HG02938 (cell line): ENCODE measurements at regions not wholly inside any gene's neighbourhood (a gene's known extent, or its start where the extent isn't known, plus 50 kb on each side); places are given as distances from the start of the nearest gene placed in this dataset.

Source experiments
- ATAC-seq: cut with Tn5 transposase; IDR thresholded peaks from one replicate; pipeline ENCODE4 v1.9.1; 2021; ENCODE audit warnings: mild to moderate bottlenecking, moderate library complexity; ENCODE audit not compliant: unreplicated experiment

DNA sequence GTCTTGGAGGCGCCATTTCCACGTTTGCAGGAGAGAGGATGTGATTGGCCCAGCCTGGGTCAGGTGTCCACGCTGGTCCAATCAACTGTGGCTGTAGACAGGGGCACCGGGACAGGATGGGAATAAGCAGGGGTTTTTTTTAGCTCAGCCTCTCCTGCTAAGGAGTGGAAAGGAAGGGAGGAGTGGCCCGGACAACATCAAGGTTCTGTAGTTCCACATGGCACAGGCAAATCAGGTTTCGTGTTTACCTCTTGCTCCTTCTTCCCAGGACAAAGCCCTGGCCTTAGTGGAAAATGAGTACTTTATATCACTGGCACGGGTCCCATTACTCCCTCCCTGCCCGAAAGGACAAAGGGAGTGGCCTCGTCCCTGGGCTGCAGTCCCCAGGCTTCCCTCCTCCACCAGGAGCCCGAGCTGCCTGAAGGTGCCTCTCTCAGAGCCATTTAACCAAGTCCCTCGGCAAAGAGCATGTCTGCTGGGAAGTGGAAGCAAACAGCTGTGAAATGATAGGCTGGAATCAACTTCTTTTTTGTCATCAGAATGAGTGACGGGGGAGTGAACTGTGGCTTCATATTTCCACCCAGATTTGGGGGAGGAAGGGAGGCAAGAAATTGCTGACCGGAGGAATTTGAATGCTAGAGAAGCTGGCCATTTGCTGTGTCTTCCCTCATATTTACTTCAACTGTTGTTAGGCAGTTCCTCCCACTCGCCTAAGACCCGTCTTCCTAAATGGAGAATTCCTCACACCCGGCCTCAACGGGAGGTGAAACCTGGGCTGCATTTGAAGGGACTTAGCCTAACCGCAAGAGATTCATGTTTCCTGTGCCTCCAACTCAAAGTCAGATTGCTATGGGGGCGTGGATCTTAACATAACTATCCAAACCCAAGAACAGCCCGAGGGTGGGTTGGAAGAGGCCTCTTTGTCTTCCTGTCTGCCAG lies 84.9 kb upstream of the SLC44A3 start:
- ATAC-seq = no peak

DNA sequence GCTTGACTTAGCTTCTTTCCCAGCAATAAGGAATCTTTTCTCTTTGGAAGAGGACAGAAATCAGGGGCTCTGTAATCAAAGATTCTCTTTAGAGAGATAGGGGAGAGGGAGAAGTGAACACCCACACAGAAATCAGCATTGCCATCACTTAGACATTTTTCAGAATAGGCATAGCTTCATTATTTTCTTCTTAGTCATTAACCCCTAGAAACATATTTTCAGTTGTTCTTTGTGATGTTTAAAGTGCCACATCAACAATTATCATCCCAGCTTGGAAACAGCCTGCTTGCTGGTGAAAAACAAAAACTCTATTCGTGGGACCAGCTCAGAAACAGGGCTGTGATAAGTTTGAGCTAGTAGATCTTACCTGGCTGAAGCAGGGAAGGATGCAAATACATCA lies 88.3 kb upstream of the SLC44A3 start:
- no peak for ATAC-seq

DNA sequence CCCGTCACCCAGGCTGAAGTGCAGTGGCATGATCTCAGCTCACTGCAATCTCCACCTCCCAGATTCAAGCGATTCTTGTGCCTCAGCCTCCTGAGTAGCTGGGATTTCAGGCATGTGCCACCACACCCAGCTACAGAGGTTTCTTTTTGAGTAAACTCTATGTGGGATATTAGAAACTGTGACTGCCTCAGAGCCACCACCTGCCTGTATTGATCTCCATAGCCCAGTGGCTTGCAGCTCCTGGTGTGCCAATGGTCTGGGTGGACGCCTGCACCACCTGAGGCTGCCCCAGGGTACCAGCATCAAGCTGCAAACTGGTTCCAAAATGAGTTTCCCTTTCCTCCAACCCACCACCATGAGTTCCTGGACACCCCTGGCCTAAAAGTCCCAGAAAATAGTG lies 89.7 kb upstream of the SLC44A3 start:
- ATAC-seq = no peak

DNA sequence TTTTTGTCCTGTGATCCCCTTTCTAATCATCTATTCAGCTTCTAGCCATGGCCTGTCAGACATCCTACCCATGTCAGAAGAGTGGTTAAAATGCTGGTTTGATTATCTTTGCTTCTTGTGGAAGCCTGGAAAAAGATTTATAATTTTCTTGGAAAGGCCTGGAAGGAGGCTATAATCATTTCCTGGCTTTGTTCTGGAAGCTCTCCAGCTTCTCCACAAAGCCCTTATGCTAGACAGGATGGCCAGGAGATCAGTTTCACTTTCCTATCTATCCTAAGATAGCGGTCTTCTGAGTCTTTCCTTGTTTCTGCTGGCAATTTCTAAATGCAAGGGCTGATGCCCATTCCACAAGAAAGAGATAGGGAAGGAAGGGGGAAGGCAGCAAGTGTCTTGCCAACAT lies 90.9 kb upstream of the SLC44A3 start:
- ATAC-seq = no peak

DNA sequence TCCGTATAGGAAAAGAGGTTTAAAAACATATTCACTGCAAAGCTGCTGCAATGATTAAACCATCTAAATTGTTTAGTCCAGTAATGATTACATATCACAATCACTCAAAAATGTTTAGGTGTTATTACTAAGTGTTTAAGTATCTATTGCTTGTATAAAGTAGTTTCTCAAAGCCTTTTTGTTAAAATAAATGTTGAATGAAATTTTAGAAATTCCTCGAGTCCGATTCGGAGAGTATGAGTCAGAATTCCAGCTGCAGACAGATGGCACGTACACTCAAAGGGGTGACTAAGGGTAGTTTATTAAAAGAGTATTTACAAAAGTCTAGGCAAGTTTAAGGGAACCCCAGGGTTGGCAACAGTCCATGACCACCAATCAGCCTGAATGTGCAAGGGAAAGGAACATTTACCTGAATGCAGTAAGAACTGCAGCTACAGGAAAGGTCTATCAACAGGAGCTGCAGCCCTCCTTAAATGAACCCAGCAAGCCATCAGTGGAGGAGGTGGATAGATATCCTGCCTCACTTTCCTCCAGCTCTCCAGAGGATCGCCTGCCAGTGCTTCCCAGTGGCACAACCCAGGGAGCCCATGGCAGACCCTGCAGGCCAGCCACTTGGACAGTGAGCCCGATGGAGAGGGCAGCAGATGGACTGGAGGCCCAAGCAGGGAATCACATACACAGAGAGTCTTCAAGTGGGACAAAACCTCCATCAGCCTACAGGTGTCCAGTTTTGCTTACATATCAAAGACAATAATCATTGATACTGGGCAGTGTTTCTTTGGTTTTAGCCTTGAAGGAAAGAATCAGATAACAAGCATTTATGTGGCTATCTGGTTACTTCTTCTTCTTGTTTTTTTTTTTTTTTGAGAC lies 92.1 kb upstream of the SLC44A3 start:
- no peak for ATAC-seq

DNA sequence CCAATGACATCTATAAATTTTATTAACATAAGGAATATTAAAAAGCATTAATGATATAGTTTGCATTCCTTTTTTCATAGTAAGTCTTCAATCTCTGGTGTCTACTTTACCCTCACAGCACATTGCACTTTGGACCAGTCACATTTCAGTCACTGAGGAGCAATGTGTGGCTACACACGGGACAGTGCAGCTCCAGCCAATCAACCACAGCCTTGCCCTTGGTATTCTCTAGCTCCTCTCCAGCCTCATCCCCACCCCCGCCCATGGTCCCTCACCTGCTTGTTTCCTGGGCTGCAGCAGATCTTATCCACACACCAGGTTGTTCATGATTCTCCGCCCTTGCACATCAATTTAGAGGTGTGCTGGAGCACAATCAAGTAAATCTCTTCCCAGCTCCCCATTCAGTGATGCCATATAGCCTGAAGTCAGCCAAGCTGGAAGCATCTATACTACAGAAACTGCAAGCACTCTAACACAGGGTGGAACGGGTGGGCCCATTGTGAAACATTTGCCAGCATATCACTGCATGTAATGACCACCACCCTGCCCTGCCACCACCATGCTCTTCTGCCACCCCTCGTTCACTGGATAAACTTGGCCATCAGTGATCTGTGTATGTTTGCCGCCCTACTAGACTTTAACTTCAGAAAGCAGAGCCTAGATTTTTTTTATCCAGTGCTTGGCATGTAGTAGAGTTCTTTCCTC lies 93.0 kb upstream of the SLC44A3 start:
- ATAC-seq = no peak

DNA sequence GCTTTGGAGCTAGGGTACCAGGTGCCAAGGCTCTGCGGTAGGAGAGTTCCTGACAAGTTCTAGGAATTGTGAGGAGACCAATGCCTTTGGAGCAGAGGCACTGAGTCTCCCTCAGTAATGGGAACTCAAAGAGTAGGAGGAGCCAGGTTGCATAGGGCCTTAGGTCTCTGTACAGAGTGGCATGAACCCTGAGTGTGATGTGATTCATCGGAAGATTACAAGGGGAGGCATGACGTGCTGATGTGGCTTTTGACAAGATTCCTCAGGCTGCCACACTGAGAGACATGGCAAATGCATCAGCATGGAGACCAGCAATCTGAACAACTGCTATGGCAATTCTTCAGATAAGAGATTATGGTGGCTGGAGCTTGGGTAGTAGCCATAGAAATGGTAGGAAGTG lies 94.6 kb upstream of the SLC44A3 start:
- no peak for ATAC-seq

DNA sequence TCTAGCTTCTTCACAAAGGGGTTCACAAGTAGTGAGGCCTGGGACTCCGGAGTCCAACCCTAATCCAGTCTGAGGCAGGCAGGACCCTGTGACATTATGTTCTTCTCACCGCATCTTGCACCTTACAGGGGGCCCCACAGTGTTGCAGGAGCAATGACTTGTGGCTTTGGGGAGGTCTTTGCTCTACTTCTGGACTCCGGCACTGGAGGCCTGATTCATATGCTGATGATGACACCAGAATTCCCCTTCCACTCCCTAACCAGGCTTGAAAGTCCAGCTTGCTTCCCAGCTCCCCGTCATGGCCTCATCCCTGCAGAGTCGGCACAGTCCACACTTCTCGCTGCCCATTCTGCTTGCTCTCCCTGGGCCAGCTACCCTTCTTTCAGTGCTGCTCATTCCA lies 96.3 kb upstream of the SLC44A3 start:
- no peak for ATAC-seq

DNA sequence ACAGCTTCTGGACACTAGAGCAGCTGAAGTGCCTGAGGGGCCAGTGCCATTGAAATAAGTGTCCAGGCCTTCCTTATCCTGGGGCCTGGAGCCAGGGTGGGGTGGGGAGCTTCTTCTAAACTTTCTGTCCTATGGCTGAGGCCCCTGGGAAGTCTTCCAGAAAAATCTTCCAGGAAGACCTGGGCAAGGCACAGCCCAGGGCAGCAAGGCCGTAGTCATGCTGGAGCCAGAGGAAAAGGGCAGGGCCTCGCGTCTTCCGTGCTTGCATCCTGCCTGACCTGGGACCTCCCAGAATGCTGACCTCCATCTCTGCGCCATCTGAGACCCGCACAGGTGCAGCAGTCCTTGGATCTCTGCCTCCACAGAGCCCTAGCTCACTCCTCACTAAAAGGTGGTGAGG lies 96.7 kb upstream of the SLC44A3 start:
- ATAC-seq = no peak

DNA sequence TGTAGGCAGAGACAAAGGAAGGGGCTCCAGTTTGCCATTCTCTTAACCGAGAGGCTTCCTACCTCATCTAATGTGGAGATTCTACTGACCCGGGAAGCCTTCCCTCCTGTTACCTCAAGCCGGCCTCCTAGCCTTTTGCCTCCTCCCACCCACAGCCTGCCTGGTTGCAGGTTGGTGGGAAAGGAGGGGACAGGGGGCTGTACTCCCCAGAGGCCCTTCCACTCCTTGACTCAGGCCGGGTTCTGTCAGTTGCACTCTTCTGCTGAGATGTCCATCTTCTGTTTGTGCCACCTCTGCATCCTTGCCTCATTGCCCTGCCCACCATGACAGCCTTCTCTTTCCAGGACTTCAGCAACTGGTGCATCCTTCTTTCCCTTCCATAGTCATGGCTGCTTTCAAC lies 98.0 kb upstream of the SLC44A3 start:
- ATAC-seq = no peak

DNA sequence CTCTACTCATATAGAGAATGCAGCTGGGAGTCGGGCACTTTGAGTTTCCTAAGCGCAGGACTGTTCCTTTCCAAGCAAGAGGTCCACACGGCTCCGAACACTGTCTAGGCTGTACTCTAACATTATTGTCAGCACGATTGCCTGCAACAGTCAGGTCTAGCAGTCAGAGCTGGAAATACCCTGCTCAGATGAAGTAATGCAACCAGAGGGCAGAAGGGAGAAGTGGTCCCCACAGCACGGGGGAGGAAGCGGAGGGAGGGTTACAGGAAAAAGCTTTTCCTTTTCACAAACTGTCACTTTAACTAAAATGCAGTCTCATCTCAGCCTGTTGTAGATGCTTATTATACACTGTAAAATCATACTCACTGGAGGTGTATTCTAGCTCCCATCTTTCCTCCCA lies 98.9 kb upstream of the SLC44A3 start:
- ATAC-seq = peak; percentile 52

DNA sequence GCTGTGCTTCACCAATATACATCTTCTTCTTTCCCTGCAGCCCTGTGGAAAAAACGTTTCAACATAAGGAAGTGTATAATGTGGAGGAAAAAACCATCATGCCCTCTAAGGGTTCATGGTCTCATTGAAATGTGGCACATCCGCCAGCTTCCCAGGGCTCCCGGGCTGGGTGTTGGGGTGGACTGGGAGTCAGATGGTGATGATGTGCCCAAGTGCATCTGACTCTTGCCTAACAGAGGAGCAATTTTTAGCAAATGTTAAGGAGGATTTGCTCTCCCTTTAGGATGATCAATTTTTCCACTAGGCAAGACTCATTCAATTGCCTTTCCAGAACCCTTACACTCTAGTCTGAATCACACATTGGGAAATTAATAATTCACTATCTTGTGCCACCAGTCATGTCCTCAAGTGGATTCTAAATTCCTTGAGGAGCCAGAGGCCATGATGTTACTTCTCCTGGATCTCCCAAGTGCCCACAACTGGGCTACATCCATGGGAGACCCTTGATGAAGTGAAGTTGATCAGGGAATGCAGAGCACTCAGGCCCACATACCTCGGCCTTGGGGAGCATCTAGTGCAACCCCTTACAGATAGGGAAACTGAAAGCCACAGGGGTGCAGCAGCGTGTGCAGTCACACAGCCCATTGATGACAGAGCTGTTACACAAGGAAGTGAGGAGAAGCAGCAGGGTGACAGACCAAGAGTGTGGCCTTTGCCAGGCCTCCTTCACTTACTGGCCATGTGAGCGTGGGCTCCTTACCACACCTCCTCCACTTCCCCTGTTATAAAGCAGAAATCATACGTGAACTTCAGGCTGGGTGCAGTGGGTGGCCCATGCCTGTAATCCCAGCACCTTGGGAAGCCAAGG lies 100.0 kb upstream of the SLC44A3 start:
- peak; percentile 99 for ATAC-seq

DNA sequence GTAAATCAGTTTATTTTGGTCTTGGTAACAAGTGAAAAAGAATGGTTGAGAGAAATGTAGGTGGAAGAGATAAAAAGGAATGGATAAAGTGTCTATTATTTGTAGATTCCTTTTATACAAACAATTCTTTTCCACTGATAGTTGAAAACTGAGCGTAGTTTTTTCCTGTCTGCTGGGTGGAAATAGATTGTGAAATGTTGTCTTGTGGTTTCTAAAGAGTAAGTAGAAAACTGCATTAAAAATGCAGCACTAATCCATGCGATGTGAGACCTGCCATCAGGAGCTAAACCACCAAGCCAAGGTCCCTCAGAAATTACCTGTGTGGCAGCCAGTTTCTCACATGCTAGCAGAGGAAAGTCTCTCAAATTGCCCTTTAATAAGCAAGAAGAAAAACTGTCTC lies 103.2 kb upstream of the SLC44A3 start:
- ATAC-seq = no peak

DNA sequence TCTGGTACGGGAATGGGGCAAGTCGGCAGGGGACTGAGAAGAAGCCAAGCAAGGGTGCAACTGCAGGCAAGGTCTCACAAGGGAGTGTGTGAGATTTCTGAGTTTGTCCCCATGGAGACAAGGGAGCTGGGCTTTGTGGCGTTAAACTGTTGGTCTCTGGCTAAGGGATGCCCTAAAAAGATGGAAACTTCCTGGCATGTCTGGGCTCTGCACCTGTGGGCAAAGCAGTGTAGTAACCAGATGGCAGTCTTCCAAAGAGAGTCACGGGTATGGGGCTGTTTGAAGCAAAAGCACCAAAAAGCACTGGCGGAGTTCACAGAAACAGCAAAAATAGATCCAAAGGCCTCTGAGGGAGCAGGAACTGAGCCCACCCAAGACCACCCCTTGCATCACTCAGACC lies 104.8 kb upstream of the SLC44A3 start:
- no peak for ATAC-seq

DNA sequence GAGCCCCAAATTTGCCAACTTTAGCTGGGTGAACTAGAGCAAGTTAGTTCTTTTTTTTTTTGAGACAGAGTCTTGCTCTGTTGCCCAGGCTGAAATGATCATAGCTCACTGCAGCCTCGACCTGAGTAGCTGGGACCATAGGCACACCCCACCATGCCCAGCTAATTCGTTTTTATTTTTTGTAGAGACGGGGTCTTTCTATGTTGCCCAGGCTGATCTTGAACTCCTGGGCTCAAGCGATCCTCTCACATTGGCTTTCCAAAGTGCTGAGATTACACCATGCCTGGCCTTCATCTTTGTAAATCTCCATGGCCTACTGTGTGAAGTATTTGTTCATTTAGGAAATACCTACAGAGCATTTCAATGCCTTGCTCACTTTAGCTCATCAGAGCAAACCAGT lies 105.6 kb upstream of the SLC44A3 start:
- ATAC-seq = no peak

DNA sequence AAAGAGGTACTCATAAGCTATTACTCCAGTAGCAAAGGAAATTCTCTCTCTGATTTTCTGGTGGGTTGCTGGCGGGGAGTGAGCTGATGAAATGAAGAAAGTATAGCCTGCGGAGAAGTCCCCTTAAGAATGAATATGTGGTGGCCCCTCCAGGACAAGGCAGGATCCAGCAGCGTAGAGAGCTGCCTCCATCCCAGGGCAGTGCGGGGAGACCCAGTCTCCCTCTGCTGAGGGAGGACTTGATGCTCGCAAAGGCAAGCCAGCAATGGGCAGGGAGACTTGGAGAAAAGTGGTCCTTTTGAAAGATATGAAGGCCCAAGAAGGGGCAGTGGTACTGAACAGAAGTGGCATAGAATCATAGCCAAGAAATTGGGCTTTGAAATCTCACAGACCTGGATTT lies 106.0 kb upstream of the SLC44A3 start:
- ATAC-seq = no peak

DNA sequence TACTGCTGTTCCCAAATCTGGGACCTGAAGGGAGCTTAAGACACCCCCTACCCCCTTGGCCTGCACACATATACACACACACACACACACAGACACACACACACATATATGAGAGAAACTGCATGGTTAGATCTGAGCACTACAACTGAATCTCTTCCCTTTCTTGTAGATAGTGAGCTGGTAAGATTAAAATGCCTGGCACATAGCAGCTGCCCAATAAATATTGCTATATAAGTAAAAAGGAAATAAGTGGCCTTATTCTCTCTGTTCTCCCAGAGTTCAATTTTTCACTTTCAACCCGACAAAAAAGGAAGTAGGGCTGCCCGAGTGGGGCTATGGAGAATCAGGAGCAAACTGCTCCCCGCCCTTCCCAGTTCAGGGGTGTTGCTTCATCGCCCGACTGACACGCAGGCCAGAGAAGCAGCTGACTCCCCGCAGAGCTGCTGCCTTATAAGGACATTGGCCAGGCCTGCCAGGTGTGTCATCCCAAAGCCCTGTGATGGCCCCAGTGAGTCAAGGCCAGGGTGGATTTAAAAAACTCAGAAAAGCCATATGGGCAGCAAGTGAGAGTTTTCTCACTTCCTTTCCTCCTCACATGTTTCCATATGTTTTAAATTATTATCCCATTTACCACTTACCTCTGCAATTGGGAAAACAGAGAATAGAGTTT lies 106.5 kb upstream of the SLC44A3 start:
- ATAC-seq = peak; percentile 71

DNA sequence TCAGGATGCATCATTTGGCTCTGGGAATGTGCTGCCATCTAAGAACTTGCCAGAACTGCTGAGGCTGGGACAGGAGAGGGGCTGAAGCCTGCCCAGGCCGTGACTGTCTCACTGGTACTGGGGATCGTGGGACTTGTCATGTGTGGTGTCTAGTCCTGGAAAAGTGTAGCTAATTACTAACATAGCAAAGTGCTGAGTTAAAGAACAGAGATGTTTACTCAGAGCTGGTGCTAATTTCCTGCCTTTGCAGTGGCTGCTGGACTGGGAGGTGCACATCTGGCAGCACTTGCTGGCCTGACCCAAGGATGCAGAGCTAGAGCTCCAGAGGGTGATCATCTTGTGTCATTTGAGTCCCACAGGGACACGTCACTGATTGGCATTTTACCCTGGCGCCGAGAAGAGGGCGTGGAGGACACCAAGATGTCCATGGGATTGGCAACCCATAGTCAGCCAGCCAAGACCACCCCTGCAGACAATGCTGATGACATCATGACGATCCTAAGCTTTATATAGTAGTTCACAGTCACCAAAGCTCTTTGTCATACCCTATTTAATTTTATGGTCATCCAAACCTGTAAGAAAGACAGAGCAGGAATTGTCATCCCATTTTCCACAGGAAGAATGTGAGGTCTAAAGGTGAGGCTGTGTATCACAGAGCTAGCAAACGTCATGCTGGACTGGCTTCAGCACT lies 110.1 kb upstream of the SLC44A3 start:
- ATAC-seq = no peak

DNA sequence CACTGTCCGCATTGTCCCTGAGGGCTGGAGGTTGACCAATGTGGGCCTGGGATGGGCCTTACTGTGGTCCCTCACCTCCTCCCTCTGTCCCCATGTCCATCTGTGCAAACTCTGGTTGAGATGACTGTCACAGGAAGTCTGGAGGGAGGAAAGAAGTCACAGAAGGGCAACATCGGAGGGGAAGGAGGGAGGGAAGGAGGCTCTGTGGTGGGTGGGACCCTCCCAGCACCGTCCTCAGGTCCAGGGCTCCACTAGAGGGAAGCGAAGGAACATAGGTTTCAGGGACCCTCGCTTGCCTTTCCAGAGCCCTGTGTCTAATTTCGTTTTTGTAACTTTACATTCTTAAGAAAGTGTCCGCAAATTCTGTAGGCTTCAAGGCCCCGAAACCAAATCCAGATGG lies 111.3 kb upstream of the SLC44A3 start:
- ATAC-seq = no peak
